WTC11 (cell line): ENCODE measurements at regions not wholly inside any gene's neighbourhood (a gene's known extent, or its start where the extent isn't known, plus 50 kb on each side); places are given as distances from the start of the nearest gene placed in this dataset.

Experiments used
- ATAC-seq: fragments of 200-7000 bp; cut with Tn5 transposase; 2 replicates; pipeline ENCODE4 v1.10.0; 2021; ENCODE audit warnings: mild to moderate bottlenecking, moderate library complexity
- CTCF ChIA-PET: fragments of 300-600 bp; sonication (Branson Sonifier 250); formaldehyde crosslinking; loops from one replicate; lab custom pipeline; 2021; ENCODE audit warnings: antibody characterized with exemption; lab: Charles Lee
- POLR2A ChIA-PET: fragments of 350-600 bp; sonication (Branson Sonifier 250); formaldehyde crosslinking; loops from one replicate; lab custom pipeline; 2021; ENCODE audit warnings: antibody characterized with exemption; lab: Charles Lee
- DNase-seq: peaks from one replicate; pipeline ENCODE4 v3.0.0; 2021; ENCODE audit warnings: low spot score
- H3K27ac Mint-ChIP-seq: 2 replicates; pipeline ENCODE4 v1.8.0; 2021; ENCODE audit warnings: mixed read lengths
- H3K27me3 Mint-ChIP-seq: 2 replicates; pipeline ENCODE4 v1.8.0; 2021; ENCODE audit warnings: low read depth, mild to moderate bottlenecking, moderate library complexity, mixed read lengths
- H3K36me3 Mint-ChIP-seq: 2 replicates; pipeline ENCODE4 v1.8.0; 2021; ENCODE audit warnings: mixed read lengths
- H3K4me1 Mint-ChIP-seq: 2 replicates; pipeline ENCODE4 v1.8.0; 2022; ENCODE audit warnings: mixed read lengths
- H3K4me3 Mint-ChIP-seq: 2 replicates; pipeline ENCODE4 v1.8.0; 2021; ENCODE audit warnings: mild to moderate bottlenecking, moderate library complexity, mixed read lengths
- H3K9me3 Mint-ChIP-seq: 2 replicates; pipeline ENCODE4 v1.8.0; 2021; ENCODE audit warnings: mixed read lengths
- ATF1 ChIP-seq: sonication (generic); formaldehyde crosslinking; IDR thresholded peaks from 2 replicates; pipeline ENCODE4 v1.8.1; 2023; ENCODE audit warnings: mild to moderate bottlenecking, moderate library complexity, missing genetic modification reagents
- CDX4 ChIP-seq: fragments of 250-450 bp; sonication (Bioruptor Pico); IDR thresholded peaks from 2 replicates; pipeline ENCODE4 v1.9.0; 2021; ENCODE audit warnings: moderate library complexity, mild to moderate bottlenecking, inconsistent platforms, borderline replicate concordance
- ETV6 ChIP-seq: sonication (generic); formaldehyde crosslinking; IDR thresholded peaks from 2 replicates; pipeline ENCODE4 v1.8.1; 2022; ENCODE audit warnings: mild to moderate bottlenecking, missing genetic modification reagents
- HMGA2 ChIP-seq: fragments of 250-450 bp; sonication (Bioruptor Pico); IDR thresholded peaks from 2 replicates; pipeline ENCODE4 v1.4.0; 2021; ENCODE audit warnings: mild to moderate bottlenecking, moderate library complexity
- JUN ChIP-seq: sonication (generic); formaldehyde crosslinking; IDR thresholded peaks from 2 replicates; pipeline ENCODE4 v1.8.0; 2023; ENCODE audit warnings: mild to moderate bottlenecking, missing genetic modification reagents
- KAT7 ChIP-seq: sonication (generic); formaldehyde crosslinking; IDR thresholded peaks from 2 replicates; pipeline ENCODE4 v1.8.1; 2023; ENCODE audit warnings: missing genetic modification reagents, mild to moderate bottlenecking, borderline replicate concordance
- NFATC4 ChIP-seq: fragments of 250-450 bp; sonication (Bioruptor Pico); IDR thresholded peaks from 2 replicates; pipeline ENCODE4 v1.9.0; 2021; ENCODE audit warnings: mild to moderate bottlenecking
- NFE2L1 ChIP-seq: sonication (generic); formaldehyde crosslinking; IDR thresholded peaks from 2 replicates; pipeline ENCODE4 v1.8.1; 2023; ENCODE audit warnings: missing genetic modification reagents
- NR3C1 ChIP-seq: sonication (generic); formaldehyde crosslinking; conservative IDR thresholded peaks from 2 replicates; pipeline ENCODE4 v1.8.1; 2023; ENCODE audit warnings: low read depth, mild to moderate bottlenecking, missing genetic modification reagents
- PREB ChIP-seq: sonication (generic); formaldehyde crosslinking; IDR thresholded peaks from 2 replicates; pipeline ENCODE4 v1.8.1; 2022; ENCODE audit warnings: mild to moderate bottlenecking, missing genetic modification reagents, moderate library complexity, borderline replicate concordance
- RELA ChIP-seq: sonication (generic); formaldehyde crosslinking; IDR thresholded peaks from 2 replicates; pipeline ENCODE4 v1.8.1; 2022; ENCODE audit warnings: missing genetic modification reagents, mild to moderate bottlenecking, borderline replicate concordance
- ZNF671 ChIP-seq: fragments of 250-450 bp; sonication (Bioruptor Pico); IDR thresholded peaks from 2 replicates; pipeline ENCODE4 v1.8.0; 2021; ENCODE audit warnings: mild to moderate bottlenecking
- TF ChIP-seq, protein P1 (sequence below): sonication (generic); formaldehyde crosslinking; IDR thresholded peaks from 2 replicates; pipeline ENCODE4 v1.8.1; 2022; ENCODE audit warnings: low read depth, missing genetic modification reagents, borderline replicate concordance
- TF ChIP-seq, protein P2 (sequence below): fragments of 250-450 bp; sonication (Bioruptor Pico); IDR thresholded peaks from 2 replicates; pipeline ENCODE4 v2.1.2; 2022; ENCODE audit warnings: mild to moderate bottlenecking, moderate library complexity
- TF ChIP-seq, protein P3 (sequence below): sonication (generic); formaldehyde crosslinking; IDR thresholded peaks from 2 replicates; pipeline ENCODE4 v1.8.1; 2023; ENCODE audit warnings: mild to moderate bottlenecking, missing genetic modification reagents, borderline replicate concordance
- TF ChIP-seq, protein P4 (sequence below): fragments of 250-450 bp; sonication (Bioruptor Pico); IDR thresholded peaks from 2 replicates; pipeline ENCODE4 v1.9.0; 2021; ENCODE audit warnings: mild to moderate bottlenecking
- TF ChIP-seq, protein P5 (sequence below): sonication (generic); formaldehyde crosslinking; IDR thresholded peaks from 2 replicates; pipeline ENCODE4 v1.8.1; 2022; ENCODE audit warnings: missing genetic modification reagents, borderline replicate concordance
- TF ChIP-seq, protein P6 (sequence below): sonication (generic); formaldehyde crosslinking; conservative IDR thresholded peaks from 2 replicates; pipeline ENCODE4 v1.8.1; 2022; ENCODE audit warnings: mild to moderate bottlenecking, missing genetic modification reagents

DNA sequence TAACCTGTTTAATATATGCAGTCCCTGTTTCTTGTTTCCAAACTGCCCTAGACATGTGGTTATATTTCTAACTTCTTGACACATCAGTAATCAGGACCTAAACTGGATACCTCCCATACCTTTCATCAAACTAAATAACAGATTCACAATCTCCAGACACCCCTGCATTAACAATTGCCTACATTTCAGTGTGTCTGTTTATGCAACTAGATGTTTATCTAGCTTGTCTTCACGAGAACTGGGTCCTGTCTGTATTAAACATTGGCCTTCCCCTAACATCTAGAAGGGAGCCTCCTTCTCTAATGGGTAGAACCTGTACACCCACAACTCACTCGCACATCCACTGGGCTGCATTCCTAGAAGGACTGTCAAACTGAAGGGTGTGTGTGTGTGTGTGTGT, 683.7 kb upstream of the FZD8 start (continued):
- TF ChIP-seq, protein P1, sequence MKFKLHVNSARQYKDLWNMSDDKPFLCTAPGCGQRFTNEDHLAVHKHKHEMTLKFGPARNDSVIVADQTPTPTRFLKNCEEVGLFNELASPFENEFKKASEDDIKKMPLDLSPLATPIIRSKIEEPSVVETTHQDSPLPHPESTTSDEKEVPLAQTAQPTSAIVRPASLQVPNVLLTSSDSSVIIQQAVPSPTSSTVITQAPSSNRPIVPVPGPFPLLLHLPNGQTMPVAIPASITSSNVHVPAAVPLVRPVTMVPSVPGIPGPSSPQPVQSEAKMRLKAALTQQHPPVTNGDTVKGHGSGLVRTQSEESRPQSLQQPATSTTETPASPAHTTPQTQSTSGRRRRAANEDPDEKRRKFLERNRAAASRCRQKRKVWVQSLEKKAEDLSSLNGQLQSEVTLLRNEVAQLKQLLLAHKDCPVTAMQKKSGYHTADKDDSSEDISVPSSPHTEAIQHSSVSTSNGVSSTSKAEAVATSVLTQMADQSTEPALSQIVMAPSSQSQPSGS (CRISPR knock-in tag) = no peak

- CTCF ChIA-PET = no interaction called here
- DNase-seq = no peak
- Mint-ChIP-seq H3K9me3 (peaks cover 10% of the 10 kb centered on the region; the same call in 1 of the 2 replicates), H3K4me1 (no peaks in the 10 kb centered on the region), H3K4me3 (no peak overlapping the region), H3K27ac (no peak overlapping the region), H3K36me3 (no peaks in the 10 kb centered on the region), H3K27me3 (no peaks in the 10 kb centered on the region)
- POLR2A ChIA-PET = no interaction called here
- TF ChIP-seq NR3C1 (CRISPR knock-in tag) (no peak), NFATC4 (CRISPR knock-in tag) (no peak), ZNF671 (no peak), HMGA2 (no peak), ATF1 (no peak), KAT7 (CRISPR knock-in tag) (no peak), ETV6 (CRISPR knock-in tag) (no peak), CDX4 (CRISPR knock-in tag) (no peak), NFE2L1 (CRISPR knock-in tag) (no peak), RELA (no peak), PREB (CRISPR knock-in tag) (no peak), JUN (no peak)
- TF ChIP-seq, protein P2, sequence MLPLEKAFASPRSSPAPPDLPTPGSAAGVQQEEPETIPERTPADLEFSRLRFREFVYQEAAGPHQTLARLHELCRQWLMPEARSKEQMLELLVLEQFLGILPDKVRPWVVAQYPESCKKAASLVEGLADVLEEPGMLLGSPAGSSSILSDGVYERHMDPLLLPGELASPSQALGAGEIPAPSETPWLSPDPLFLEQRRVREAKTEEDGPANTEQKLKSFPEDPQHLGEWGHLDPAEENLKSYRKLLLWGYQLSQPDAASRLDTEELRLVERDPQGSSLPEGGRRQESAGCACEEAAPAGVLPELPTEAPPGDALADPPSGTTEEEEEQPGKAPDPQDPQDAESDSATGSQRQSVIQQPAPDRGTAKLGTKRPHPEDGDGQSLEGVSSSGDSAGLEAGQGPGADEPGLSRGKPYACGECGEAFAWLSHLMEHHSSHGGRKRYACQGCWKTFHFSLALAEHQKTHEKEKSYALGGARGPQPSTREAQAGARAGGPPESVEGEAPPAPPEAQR (CRISPR knock-in tag) = no peak
- TF ChIP-seq, protein P3, sequence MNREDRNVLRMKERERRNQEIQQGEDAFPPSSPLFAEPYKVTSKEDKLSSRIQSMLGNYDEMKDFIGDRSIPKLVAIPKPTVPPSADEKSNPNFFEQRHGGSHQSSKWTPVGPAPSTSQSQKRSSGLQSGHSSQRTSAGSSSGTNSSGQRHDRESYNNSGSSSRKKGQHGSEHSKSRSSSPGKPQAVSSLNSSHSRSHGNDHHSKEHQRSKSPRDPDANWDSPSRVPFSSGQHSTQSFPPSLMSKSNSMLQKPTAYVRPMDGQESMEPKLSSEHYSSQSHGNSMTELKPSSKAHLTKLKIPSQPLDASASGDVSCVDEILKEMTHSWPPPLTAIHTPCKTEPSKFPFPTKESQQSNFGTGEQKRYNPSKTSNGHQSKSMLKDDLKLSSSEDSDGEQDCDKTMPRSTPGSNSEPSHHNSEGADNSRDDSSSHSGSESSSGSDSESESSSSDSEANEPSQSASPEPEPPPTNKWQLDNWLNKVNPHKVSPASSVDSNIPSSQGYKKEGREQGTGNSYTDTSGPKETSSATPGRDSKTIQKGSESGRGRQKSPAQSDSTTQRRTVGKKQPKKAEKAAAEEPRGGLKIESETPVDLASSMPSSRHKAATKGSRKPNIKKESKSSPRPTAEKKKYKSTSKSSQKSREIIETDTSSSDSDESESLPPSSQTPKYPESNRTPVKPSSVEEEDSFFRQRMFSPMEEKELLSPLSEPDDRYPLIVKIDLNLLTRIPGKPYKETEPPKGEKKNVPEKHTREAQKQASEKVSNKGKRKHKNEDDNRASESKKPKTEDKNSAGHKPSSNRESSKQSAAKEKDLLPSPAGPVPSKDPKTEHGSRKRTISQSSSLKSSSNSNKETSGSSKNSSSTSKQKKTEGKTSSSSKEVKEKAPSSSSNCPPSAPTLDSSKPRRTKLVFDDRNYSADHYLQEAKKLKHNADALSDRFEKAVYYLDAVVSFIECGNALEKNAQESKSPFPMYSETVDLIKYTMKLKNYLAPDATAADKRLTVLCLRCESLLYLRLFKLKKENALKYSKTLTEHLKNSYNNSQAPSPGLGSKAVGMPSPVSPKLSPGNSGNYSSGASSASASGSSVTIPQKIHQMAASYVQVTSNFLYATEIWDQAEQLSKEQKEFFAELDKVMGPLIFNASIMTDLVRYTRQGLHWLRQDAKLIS (CRISPR knock-in tag) = no peak
- TF ChIP-seq, protein P4, sequence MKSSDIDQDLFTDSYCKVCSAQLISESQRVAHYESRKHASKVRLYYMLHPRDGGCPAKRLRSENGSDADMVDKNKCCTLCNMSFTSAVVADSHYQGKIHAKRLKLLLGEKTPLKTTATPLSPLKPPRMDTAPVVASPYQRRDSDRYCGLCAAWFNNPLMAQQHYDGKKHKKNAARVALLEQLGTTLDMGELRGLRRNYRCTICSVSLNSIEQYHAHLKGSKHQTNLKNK = no peak
- TF ChIP-seq, protein P5, sequence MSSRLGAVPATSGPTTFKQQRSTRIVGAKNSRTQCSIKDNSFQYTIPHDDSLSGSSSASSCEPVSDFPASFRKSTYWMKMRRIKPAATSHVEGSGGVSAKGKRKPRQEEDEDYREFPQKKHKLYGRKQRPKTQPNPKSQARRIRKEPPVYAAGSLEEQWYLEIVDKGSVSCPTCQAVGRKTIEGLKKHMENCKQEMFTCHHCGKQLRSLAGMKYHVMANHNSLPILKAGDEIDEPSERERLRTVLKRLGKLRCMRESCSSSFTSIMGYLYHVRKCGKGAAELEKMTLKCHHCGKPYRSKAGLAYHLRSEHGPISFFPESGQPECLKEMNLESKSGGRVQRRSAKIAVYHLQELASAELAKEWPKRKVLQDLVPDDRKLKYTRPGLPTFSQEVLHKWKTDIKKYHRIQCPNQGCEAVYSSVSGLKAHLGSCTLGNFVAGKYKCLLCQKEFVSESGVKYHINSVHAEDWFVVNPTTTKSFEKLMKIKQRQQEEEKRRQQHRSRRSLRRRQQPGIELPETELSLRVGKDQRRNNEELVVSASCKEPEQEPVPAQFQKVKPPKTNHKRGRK (CRISPR knock-in tag) = no peak
- TF ChIP-seq, protein P6, sequence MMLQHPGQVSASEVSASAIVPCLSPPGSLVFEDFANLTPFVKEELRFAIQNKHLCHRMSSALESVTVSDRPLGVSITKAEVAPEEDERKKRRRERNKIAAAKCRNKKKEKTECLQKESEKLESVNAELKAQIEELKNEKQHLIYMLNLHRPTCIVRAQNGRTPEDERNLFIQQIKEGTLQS (CRISPR knock-in tag) = no peak
- no peak for ATAC-seq
These were observed 682.7 kb upstream of the FZD8 start for GRCh38 chr10:36324831-36325230.
